ENCODE measurements at regions not wholly inside any gene's neighbourhood (a gene's known extent, or its start where the extent isn't known, plus 50 kb on each side); places are given as distances from the start of the nearest gene placed in this dataset.

DNA sequence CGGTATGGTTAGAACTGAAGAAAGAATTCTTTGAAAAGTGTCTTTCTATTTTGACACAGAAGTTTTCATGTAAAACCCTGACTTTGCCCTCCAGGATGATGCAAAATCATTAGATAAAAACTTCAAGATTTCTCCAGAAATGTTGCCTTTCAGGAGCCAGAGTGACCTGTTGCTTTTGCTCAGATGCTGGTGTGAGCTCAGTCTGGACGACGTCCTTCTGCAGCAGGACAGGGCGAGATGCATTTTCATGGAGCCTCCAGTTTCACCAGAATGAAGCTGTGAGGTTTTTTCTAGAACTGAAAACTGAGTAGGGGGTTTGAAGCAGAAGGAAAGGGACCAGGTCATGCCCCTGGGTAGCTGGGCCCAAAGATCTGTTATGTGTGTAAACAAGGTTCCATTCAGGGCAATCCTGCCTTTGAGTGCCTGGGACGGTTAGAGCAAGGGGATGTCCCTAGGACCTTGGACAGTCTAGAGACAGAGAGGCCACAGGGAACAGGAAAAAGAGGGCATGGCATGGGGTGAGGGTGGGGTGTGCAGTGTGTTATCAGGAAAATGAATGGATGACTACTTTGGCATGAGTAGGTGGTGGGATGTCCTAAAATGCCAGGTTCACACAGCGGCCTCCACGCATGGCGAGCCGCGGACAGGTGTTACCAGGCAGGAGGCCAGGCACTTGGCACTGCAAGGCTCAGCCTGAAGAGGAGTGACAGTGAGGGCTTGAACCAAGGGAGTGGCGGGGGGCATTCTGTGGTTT is 356.3 kb downstream of the CXCL12 start:
- no peak for DNase-seq (ENCODE audit: low read depth)

- no peak for DNase-seq (ENCODE audit: low read depth)
These were observed 360.4 kb downstream of the CXCL12 start for GRCh38 chr10:44024356-44025116.

GRCh38 chr10:44023517-44023916 is 361.4 kb downstream of the CXCL12 start:
- no peak for DNase-seq (ENCODE audit: low read depth)

DNA sequence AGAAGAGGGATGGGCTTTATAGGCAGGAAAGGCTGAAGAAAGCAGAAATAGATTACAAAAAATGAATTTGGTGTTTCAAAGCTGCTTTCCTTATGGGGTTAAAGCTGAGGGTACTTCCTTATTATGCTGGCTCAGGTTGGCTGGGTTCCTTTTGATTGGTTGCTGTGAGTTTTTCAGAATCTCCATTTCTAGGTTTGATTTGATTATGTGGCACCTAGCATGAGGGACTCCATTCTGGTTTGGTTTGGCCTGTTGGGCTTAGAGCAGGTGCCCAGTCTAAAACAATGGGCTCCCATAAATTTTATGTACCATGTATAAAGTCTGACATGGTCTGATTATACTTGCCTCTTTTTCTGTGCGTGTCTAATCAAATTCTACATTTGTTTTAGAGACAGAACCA is 362.7 kb downstream of the CXCL12 start:
- no peak for DNase-seq (ENCODE audit: low read depth)

DNA sequence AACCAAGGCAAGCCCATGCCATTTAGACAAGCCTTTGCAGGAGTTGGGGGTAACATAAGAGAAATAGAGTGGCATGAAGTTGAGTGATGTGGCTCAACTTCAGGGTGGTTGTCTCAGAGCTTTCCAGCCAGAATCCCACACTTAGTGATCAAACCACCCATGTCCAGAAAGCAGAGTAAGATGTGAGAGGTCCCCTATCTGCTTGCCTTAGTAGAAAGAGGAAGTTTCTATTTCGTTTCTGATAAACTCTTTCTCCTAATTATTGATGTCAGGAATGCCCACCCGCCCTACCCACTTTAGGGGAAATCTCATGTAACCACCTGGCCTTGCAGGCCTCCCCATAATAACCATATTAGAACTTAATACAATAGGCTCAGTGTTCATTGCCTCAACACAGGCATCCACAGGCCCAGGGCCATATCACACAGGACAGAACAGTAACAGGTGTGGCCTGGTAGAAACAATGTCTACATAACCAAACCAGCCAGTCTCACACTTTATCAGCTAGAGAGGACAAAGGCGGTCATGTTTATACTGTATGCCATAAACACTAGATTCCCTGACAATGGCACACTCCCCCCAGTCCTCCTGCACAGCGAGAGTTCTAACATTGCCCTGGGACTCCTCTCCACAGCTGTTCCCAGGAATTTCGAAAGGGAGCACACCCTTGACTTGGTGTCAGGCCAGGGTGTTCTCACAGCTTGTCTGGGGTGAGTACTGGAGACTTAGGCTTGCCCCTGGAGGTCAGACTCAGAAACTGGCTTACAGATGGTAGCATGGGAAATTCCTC is 364.4 kb downstream of the CXCL12 start:
- DNase-seq (ENCODE audit: low read depth): no peak

GRCh38 chr10:44017483-44018145 is 367.3 kb downstream of the CXCL12 start:
- no peak for DNase-seq (ENCODE audit: low read depth)

GRCh38 chr10:44016589-44017482 is 368.1 kb downstream of the CXCL12 start:
- DNase-seq (ENCODE audit: low read depth): peak; percentile 62

DNA sequence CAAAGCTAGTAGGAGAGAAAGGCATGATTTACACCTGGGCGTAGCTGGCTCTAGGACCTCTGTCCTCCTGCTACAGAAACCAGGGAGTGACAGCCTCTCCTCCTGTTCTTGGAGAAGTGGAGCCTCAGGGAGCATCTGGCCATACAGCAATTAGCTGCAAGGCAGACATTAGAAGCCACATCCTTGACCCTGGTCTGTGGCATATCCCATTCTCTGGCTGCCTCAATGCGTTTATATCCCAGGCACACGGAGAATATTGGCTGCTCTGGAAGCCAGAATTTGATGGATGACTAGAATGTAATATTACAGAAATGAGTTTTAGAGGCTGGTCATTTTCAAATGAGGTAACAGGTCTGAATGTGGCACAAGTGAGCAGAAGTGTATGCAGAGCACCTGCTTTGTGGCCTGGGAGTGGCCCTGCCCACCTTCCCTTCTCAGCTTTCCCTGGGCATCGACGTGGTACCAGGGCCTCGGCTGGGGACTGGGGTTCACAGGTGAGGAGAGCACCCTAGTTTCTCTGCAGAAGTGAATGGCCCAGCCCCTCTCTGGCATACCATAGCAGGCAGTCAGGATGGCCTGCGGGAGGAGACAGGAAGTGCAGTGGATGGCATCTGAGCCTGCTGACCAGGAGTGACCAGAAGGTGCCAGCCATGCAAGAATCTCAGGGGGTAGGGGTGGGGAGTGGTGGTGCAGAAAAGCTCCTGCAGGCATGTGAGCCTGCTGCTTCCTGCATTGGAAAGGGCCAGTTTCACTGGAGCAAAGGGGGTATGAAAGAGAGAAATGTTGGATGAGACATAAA is 367.2 kb upstream of the ZNF32 start:
- DNase-seq (ENCODE audit: low read depth): no peak

DNA sequence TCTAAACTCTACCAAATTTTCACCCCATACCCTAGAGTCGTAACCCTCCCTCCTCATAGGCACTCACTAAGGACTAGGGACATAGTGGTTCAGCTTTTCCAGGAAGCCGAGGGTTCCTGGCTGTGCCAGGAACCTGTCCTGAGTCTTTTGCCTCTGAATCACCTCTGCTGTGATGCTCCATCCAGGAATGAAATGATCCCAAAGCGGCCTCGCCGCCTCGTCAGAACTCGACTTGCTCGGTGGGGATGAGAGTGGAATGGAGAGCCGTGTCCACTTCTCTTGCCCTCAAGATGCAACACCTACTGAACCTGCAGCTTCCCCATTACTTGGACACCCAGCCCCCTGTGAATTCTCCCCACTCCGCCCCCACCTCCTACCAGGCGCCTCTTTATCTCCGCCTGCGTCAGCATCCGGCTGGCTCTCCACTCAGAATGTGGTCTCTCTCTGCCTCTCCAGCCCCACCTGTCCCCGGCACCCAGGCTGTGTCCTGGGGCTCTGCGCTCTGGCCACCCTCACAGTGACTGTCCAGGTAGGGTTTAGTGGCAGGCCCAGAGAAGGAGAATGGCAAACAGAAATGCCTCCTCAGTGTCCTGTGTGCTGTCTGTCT is 366.1 kb upstream of the ZNF32 start:
- DNase-seq (ENCODE audit: low read depth): no peak

- DNase-seq (ENCODE audit: low read depth): no peak
These were observed 365.3 kb upstream of the ZNF32 start for GRCh38 chr10:44013981-44014380.

DNA sequence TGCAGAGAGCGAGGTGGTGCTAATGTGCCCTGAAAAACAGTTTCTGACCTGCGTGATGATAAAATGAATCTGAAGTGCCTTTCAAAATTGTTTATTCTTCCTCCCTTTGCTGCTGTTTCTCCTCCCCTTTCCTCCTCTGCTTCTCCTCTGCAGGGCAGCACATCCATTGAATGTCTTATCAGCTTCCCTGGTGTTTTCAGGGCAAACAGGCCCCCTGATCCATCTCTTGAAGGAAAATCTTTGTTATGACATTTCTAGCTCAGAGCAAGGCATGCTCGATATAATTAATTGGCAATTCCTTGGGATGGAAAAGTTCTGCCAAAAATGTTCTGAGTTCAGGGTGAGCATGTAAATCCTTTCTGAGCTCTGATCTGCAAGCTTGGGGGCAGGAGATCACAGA is 364.2 kb upstream of the ZNF32 start:
- no peak for DNase-seq (ENCODE audit: low read depth)

DNA sequence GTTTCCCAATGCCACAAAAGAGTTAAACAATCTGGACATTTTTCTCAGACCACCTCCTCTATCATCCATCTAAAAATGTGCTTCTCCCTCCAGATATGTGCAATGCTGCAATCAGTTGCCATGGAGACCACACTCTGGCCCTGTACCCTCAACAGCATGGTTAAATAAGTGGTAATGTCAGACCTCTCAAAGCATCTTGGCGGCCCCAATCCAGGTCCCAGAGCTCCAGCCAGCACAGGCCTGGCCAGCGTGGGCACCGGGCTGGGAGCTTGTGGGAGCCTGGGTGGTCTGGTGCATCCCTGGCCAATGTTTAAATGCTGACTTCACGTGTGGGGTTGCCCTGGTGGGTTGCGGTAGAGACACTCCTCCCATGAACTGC is 362.9 kb upstream of the ZNF32 start:
- no peak for DNase-seq (ENCODE audit: low read depth)

GRCh38 chr10:44010873-44011602 is 362.4 kb upstream of the ZNF32 start:
- DNase-seq (ENCODE audit: low read depth): no peak

GRCh38 chr10:44009891-44010632 is 361.4 kb upstream of the ZNF32 start:
- no peak for DNase-seq (ENCODE audit: low read depth)

- DNase-seq (ENCODE audit: low read depth): no peak
These were observed 360.4 kb upstream of the ZNF32 start for GRCh38 chr10:44008917-44009709.

- no peak for DNase-seq (ENCODE audit: low read depth)
These were observed 359.7 kb upstream of the ZNF32 start for GRCh38 chr10:44008270-44008916.

DNA sequence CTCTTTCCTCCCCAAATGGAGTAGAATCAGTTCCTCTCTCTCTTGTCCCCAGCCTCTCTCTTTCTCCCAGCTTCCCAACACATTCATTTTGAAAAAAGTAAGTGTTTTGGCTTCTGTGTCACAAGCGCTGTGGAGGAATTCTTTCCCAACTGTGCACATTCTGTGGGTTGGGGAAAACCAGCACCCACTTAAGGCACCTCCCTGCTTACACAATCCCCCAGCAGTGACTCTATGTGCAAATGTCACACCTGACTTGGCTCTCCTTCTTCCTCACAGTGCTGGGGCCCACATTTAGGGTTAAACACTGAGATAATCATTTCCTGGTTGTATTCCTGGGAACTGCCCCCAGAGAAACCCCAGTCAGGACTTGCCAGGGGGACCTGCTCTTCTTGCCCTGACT is 358.1 kb upstream of the ZNF32 start:
- DNase-seq (ENCODE audit: low read depth): no peak
